Posterior vena cava (tissue), 2 donors: ENCODE measurements at regions not wholly inside any gene's neighbourhood (a gene's known extent, or its start where the extent isn't known, plus 50 kb on each side); places are given as distances from the start of the nearest gene placed in this dataset.
"Not testable (repeated sequence)": the region's sequence is repeated elsewhere in the genome, so short reads cannot be mapped to it uniquely, and the experiment has no call there.

Experiments
- DNase-seq: peaks from one replicate; pipeline ENCODE4 v3.0.0-alpha.2; 2020; ENCODE audit warnings: low spot score
- intact Hi-C, 2 donors: fragments of 100-400 bp; cut with DNase I; formaldehyde crosslinking; loops; one replicate each; pipeline versions ENCODE4 v1.14.1 to v1.14.2; 2022 to 2023
- donor health status: DM: yes; HTN: yes; CAD: no.
- donor health status: DM: yes; HTN: yes; CAD: no.

DNA sequence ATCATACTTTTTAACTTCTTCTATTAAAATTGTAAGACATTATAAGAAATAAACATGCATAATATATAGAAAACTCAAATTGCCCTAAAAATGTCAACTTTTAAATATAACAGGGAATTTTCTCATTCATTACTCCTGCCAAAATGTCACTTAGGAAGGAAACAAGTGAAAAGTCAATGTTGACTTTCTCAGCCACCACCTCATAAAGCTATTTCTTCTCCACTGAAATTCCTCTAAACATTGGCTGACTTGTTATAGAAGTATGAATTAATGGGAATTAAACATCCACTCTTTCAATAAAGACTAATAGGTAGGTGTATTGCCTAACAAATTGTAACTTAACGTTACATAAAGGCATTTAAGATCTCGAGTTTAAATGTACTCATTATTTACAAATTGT, 499.7 kb upstream of the SYT4 start:
- DNase-seq = no peak
- intact Hi-C loops = no loop called here

DNA sequence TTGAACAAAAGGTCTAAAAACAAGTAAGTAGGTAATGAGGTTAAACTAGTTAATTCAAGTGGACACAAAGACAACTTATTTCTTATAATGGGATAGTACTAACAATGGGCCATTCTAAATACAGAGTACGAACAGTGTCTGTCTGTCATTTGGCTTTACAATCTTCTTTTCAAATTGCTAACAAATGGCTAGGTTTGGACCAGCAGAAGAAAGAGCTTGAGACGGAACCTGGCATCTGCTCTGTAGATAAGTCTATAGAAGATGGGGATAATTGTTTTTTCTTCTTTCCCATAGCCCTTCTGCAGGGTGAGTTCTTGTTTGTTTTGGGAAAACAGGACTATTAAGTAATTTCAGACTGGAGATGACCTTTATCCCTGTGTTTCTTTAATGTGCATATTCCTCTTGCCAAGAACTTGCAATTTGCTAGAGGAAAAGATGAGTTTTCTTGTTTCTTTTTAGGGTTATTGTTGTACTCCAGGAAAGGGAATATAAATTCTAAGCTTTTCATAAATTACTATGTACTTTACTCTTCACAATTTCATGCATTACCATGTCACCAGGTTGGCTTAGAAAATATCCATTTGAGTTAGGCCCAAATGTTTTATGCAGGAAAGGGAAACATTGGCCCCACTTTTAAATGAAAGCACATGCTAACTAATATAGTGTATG, 500.5 kb upstream of the SYT4 start:
- intact Hi-C loops = no loop called here
- no peak for DNase-seq

DNA sequence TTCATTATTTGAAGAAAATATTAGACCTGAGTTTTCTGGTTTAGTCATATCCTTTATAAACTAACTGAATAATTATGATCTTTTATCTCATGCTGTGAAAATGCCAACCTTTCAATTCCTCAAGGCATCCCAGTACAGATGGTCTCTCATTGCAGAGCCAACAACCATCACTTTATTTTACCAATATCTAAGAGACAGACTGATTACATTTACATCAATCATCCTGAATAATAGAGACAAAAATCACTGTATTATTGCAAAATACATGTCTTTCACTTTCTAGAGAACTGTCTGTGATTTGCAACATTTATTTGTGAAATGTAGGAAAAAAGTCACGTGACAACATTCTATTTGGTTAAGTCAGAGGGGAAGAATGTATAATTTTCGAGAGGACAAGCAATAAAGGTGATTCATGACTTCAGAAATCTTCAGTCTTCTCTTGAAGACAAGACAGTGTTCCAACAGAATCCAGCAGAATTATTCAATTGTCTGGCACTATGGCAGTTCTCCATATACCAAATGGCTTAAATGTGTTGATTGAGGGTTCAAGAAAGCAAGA, 503.6 kb upstream of the SYT4 start:
- no peak for DNase-seq
- intact Hi-C loops = no loop called here

DNA sequence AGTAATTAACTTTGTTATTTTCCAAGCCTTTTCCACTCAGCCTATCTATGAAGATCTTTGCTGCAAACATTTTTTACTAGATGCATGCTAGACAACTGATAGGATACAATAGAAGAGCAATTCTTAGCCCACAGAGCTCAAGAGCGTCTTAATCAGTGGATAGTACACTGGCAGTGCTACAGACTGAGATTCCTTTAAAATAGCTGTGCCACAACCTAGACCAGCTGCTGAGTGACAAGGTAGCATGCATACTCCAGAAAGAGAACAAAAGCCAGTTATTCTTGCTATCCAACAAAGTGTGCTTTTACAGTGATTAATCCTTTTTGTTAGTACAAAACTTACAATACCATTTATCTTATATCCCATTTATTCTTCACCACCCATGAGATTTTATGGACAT, 507.9 kb upstream of the SYT4 start:
- intact Hi-C loops = no loop called here
- no peak for DNase-seq

DNA sequence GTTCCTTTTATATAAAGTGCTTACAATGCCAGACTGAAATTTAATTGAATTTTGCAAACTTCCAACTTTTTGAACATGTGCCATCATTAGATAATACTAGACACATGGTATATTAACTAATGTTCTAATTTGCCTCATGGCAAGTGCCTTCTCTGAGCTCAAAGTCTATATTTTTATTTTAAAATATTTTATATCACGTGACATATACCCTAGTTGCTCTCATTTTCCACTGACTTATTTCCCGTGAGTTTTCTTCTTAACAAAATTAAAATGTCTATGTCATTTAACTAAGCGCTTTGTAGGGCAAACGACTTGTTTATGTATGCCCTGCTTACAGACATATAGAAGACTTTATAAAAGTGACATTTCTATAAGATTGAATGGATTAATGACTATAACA, 509.6 kb upstream of the SYT4 start:
- intact Hi-C loops = no loop called here

DNA sequence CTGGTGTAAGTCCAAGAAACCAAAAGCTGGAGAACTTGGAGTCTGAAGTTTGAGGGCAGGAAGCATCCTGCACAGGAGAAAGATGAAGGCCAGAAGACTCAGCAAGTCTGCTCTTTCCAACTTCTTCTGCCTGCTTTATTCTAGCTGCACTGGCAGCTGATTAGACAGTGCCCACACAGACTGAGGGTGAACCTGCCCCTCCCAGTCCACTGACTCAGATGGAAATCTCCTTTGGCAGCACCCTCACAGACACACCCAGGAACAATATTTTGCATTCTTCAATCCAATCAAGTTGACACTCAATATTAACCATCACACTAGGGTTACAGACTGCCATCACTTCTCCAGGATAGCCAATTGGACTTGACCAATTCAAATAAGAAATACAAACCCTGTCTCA, 510.4 kb upstream of the SYT4 start:
- intact Hi-C loops, DNase-seq: not testable (repeated sequence)

More for the DNA sequence above, 509.6 kb upstream of the SYT4 start:
- DNase-seq = no peak

DNA sequence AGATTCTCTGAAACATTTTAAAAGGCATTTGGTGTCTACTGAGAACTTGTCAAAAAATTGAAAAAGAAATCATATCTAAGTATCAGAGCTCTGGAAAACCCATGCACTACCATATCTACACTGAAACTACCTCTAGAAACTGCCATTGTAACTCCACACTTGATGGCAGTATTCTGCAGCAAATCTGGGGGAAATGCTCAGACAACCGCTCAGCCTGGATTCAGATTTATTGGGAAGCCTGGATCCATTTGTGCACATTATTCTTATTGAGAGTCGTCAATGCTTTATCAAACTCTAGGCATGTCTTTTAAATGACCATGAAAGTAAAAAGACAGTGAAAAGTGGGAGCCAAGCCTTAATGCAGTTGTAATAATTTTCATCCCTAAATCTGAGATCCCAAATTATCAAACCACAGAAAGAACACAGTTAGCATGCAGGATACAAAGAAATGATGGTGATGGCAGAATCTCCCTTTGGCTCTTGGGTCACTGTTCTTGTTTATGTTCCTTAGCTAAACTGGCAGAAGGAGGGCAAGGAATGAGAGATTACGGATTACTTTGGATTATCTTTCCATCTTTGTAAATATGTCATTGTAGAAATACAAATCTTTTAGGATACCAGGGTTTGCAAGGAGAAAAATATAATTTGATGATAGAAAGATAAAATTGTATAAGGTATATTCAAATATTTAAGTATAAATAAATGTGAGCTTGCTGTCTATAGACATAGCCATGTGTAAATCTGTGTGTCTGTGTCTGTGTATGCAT, 512.1 kb upstream of the SYT4 start:
- intact Hi-C loops = no loop called here
- no peak for DNase-seq

DNA sequence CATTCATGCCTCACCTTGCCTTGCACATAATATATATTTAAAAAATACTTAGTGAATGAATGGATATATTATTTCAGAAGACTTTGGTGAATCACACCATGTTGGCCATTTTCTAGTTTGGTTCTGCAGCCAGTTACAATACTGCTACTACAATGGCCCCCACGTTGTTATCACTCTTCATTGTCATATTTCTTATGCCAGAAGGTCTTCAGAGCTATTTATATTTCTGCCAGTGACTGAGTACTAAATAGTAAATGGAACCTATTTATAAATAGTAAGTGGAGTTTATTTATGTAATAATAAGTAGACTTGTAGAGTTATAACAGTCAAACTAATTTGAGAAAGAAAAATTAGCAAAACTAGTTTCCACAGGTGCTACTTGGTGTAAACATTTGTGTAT, 516.6 kb upstream of the SYT4 start:
- intact Hi-C loops = no loop called here
- no peak for DNase-seq

DNA sequence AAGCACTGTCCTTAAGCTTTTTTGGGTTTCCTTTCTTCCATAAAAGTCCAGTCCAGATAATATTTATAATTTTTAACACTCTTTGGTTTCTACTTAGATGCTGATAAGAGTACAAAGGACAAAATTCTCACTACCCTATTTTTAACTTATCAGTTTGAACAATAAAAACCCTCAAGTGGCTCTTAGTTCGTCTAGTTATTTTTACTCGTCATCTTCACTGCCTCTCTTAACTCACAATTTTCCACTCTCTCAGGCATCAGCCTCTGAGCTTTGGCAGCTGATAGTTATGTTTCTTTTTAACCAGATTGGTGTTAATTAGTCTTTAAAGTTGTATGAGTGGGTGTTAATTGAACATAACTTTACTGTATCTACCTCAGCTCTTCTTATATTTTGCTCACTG, 517.1 kb upstream of the SYT4 start:
- intact Hi-C loops = no loop called here
- DNase-seq = no peak

DNA sequence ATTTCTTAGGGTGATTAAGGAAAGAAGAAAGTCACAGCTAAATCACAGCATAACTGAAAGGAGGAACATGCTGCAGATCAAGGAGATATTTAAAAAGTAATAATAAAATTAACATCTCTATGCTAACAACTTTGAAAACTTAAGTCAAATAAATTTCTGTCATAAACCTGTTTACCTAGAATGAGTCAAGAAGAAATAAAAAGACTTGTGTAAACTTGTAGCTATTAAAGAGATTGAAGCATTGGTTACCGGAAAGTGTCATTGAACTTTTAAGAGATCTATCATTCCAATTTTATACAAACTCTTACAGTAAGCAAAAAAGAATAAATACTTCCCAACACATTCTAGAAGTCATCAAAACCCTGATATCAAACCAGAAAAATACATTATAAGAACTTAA, 520.1 kb upstream of the SYT4 start:
- intact Hi-C loops = no loop called here

DNA sequence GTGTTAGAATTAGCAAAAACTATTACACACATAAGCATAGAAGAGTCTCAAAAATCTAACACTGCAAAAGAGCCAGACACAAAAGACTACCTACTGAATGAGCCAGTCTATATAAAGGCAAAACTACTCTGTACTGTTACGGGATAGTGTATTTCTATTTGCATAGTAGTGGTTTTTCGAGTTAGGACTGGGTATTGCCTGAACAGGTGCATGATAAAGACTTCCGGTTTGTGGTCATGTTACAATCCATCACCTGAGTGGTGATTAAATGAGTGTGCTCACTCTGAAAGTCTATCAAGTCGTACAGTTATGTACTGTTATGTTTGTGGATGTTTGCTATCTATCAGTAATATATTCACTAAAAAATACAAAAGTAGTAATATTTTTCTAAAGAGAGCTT, 523.3 kb upstream of the SYT4 start:
- DNase-seq = no peak
- intact Hi-C loops = no loop called here

More for the DNA sequence above, 520.1 kb upstream of the SYT4 start:
- DNase-seq = no peak

DNA sequence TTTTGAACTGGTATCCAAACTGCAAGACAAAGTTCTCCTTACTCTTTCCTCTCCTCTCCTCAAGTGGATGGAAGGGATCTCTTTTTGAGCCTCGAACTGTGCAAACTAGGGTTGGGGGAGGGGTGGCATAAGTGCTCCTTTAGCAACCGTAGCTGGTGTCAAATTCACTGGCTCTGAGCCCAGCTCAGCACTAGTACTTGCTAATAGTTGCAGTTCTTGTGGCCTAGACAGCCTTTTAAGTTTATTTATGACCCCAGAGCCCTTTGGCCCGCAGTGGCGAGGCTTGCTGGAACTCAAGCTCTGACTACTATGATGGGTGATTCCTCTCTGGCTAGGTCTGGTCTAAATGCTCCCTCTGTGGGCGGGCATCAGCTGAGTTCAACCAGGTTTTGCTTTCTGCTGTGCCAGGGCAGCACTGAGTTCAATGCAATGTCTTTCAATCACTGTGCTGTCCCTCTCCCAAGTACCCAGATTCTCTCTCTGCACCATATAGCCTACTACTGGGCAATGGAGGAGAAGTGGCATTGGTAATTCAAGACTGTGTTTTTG, 528.4 kb upstream of the SYT4 start:
- intact Hi-C loops = loop anchor here in 1 of 2 donors (5.0 kb wide), 1 partner anchor 453 kb away; no protein-coding TSS in a partner anchor
- DNase-seq = no peak

DNA sequence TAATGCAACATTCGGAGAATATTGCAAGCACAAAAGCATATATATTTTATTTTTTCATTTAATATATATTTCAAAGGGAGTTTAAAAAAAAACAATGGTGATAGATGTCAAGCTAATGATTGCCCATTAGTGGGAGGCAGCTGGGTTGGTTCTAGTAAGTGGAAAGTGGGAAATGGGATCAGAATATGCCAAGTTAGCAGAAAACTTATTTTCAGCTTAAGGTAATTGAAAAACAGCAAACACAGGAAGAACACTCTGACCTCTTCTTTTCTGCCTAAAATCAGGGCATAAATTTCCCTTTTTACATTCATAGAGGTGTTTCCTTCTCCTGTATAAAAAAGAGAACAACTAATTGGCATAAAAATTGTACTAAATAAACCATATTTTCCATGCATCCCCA, 535.3 kb upstream of the SYT4 start:
- DNase-seq = no peak
- intact Hi-C loops = no loop called here

DNA sequence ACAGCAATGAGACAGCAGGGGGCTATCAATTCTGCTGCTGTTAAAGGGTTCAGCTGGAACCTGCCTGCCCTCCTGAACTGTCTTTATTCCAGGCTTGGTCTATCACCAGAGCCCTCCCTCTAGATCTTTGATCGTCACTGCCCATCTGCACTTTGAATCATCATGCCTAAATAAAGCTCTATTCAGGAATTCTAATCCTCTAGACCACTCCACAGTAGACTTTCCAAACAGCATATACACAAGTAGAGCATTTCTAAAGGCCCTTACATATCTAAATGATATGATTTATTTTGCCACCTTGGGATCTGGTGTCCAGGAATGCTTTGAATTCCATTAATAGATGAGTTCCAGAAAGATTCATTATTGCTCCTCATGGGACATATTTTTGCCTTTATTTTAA, 542.1 kb upstream of the SYT4 start:
- intact Hi-C loops = no loop called here
- DNase-seq = no peak

DNA sequence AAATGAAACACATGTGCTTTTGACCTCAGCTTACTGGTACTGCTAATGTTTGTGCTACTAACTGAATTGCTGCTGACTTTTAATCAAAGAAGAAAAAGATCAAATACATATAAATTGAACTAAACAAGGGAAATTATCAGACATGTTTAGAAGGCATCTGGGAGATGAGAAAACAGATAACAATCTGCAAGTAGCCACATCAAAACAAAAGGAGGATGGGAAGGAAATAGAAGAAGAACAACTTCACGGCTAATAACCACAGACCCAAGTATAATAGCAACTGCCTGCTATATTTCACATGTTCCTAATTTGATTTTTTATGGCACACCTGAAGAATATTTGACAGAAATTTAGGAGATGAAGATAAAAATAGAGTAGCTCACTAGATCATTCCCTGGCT, 542.6 kb upstream of the SYT4 start:
- DNase-seq = no peak
- intact Hi-C loops = no loop called here

DNA sequence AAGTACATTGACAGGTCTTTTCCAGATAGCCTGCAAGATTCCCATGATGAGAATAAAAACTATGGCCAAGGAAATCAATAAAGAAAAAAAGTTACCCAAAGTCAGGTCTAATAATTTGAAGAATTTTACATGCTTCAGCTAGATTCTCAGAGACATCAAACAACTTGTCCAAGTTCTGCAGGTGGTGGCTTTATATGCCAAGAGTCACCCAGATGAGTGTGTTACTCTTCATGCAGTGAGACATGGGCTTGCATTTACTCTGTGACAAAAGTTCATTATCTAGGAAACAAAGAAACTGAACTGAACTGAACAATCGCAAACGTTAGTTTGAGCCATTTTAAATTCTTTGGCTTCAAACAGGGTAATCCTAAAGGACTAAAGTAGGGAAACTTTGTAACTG, 548.5 kb upstream of the SYT4 start:
- no peak for DNase-seq
- intact Hi-C loops = no loop called here

DNA sequence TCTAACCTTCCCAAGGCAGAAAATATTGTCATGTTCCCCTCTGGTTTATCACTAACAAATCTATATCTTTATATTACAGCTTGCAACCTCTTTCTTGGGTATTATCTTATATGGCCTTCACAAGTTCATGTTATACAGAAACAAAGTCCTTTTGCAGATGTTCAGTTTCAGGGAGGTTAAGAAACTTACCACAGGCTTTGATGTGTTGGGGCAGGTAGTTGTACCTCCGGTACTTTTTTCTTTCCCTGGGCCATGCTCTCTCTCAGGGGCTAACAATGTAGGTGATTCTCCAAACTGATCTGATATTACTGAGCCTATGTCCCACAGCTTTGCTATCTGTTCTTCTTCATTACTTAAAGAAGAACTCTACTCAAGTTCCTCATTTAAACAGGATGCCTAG, 548.9 kb upstream of the SYT4 start:
- intact Hi-C loops = no loop called here
- DNase-seq = no peak

DNA sequence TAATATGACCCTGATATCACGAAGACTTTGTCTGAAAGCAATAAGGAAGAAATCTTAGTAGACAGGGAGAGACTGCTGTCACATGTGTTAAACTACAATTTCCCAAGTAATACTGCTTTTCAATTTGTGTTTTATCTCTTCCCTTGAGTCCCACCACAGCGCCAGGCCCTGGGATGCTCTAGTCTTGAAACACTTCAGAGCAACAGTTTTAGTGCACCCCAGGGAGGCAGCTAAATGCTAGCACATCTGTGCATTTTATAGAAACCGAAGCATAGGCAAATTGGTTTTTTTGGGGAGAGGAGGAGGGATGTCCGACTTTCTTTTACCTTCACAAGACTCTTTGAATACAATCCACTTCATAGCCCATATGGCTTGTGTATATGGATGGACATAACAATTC, 550.0 kb upstream of the SYT4 start:
- DNase-seq = no peak
- intact Hi-C loops = no loop called here

DNA sequence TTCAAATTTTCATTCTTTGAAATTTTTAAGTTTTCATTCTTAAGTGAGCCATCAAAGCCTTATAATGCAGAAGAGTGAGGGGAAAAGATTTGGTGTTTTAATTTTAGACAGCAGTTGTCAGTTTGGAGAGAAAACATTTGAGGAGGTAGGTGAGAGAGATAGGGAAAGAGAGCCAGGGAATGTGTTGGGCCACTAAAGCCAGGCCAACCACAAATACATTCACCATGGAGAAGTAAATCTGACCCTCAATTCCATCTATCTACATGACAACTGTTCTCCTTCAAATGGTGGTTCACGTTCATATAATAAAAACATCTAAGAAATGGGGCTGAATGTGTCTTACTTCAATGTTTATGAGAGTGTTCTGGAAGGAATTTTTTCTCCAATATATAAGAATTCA, 553.0 kb upstream of the SYT4 start:
- intact Hi-C loops = no loop called here
- DNase-seq = no peak

DNA sequence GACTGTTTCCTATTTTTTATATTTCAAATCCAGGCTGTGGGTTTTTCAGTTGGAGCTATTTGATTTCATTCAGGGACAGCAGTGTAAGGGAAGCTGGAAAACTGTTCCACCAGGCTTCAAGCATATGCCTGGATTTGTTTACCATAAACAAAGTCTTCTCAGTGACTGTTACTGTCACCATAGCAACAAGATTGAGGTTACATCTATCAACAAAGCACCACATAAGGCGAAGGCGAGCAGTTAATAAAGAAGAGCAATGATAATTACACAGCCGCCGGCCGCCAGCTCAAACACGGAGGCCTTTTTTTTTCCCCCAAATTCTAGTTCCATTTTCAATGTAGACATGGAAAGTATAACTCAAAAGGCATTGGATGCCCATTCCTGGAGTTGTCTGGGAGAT, 553.7 kb upstream of the SYT4 start:
- DNase-seq = no peak
- intact Hi-C loops = no loop called here

DNA sequence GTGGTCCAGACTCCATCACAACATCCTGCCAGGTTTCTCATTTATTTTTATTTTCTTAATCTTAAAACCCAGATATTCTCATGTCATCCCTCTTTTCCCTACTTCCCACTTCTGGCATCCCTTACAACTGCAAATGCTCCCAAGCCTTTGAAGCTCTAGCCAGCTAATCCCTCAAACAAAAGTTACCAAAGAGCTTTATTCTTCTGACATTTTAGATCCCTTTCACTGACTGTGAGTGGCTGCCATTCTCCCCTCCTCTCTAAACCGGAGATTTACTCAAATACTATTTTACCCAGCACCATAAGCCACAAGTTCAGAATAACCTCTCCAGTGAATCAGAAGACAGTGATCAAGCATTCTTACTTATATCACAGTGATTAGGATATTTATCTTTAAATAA, 569.0 kb upstream of the SYT4 start:
- intact Hi-C loops = no loop called here
- DNase-seq = no peak
